Nephron (organoid): ENCODE measurements at regions not wholly inside any gene's neighbourhood (a gene's known extent, or its start where the extent isn't known, plus 50 kb on each side); places are given as distances from the start of the nearest gene placed in this dataset.

Source experiments
- H3K27ac Mint-ChIP-seq, 3 experiments: 2 replicates each; pipeline ENCODE4 v1.8.0; 2020; ENCODE audit warnings: mixed read lengths in 3 of 3, mild to moderate bottlenecking in 2 of 3, moderate library complexity in 1 of 3
- H3K27me3 Mint-ChIP-seq: 2 replicates; pipeline ENCODE4 v1.8.0; 2021; ENCODE audit warnings: low read depth, mild to moderate bottlenecking, moderate library complexity, mixed read lengths
- H3K36me3 Mint-ChIP-seq: 2 replicates; pipeline ENCODE4 v1.8.0; 2020; ENCODE audit warnings: low read depth, mixed read lengths
- H3K4me1 Mint-ChIP-seq: 2 replicates; pipeline ENCODE4 v1.8.0; 2020; ENCODE audit warnings: mixed read lengths
- H3K4me3 Mint-ChIP-seq, 3 experiments: 2 replicates each; pipeline ENCODE4 v1.8.0; 2020; ENCODE audit warnings: mild to moderate bottlenecking in 3 of 3, mixed read lengths in 3 of 3, moderate library complexity in 2 of 3
- H3K9me3 Mint-ChIP-seq: 2 replicates; pipeline ENCODE4 v1.8.0; 2020; ENCODE audit warnings: mixed read lengths
- TF ChIP-seq, protein P1 (sequence below), 3 experiments: fragments of 200-600 bp; sonication (generic); IDR thresholded peaks; one replicate each; pipeline ENCODE4 v1.5.0; 2021; ENCODE audit warnings: antibody characterized with exemption in 3 of 3; ENCODE audit not compliant: unreplicated experiment in 3 of 3

DNA sequence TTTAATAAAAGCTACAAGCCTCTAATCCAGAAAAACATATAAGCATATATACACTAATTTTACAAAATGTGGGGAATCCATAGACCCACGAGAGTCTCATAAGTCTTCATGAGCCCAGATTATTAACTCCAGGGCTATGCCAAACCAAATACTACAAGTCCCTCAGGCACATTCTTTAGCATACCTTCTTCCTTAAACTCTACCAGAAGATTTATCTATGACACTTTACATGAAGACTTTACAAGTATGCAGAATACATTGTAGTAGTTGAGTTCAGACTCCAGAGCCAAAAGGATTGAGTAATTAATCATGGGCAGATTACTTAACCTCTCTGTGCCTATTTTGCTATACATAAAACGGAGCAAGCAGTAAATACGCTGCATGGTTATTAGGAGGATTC lies 793.7 kb upstream of the ADGRL2 start:
- no peaks in the 10 kb centered on the region for H3K36me3 Mint-ChIP-seq
- H3K27me3 Mint-ChIP-seq: no peaks in the 10 kb centered on the region
- H3K27ac Mint-ChIP-seq: peak overlapping the region in 2 of 3 experiments; percentile 26 to 47
- TF ChIP-seq, protein P1, sequence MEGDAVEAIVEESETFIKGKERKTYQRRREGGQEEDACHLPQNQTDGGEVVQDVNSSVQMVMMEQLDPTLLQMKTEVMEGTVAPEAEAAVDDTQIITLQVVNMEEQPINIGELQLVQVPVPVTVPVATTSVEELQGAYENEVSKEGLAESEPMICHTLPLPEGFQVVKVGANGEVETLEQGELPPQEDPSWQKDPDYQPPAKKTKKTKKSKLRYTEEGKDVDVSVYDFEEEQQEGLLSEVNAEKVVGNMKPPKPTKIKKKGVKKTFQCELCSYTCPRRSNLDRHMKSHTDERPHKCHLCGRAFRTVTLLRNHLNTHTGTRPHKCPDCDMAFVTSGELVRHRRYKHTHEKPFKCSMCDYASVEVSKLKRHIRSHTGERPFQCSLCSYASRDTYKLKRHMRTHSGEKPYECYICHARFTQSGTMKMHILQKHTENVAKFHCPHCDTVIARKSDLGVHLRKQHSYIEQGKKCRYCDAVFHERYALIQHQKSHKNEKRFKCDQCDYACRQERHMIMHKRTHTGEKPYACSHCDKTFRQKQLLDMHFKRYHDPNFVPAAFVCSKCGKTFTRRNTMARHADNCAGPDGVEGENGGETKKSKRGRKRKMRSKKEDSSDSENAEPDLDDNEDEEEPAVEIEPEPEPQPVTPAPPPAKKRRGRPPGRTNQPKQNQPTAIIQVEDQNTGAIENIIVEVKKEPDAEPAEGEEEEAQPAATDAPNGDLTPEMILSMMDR (IDR thresholded peaks at IDR 0.05; ENCODE audit: unreplicated experiment in 3 of 3): no peak
- H3K4me3 Mint-ChIP-seq: no peak overlapping the region
- H3K9me3 Mint-ChIP-seq: no peaks in the 10 kb centered on the region
- H3K4me1 Mint-ChIP-seq: peaks cover 6% of the 10 kb centered on the region

DNA sequence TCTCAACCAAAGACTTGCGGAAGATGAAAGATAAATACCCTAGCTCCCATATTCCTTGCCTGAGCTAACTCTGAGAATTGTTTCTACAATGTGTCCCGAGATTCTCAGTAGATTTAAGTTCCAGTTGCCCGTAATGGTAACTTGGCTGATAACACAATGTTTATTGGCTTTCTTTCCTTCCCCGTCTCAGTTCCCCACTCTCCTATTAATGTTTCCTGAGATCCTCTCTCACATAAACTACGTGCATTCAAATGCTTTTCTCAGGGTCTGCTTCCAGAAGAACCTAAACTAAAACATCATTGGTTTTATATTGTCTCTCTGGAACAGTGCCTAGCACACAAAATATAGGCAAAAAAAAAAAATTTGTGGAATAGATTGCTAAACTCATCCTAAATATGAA lies 794.2 kb upstream of the ADGRL2 start:
- TF ChIP-seq, protein P1 (IDR thresholded peaks at IDR 0.05; ENCODE audit: unreplicated experiment in 3 of 3): no peak
- peaks cover 6% of the 10 kb centered on the region for H3K4me1 Mint-ChIP-seq
- no peaks in the 10 kb centered on the region for H3K36me3 Mint-ChIP-seq
- no peaks in the 10 kb centered on the region for H3K27me3 Mint-ChIP-seq
- H3K27ac Mint-ChIP-seq: peak overlapping the region; percentile 9 to 47 (median 26)
- no peak overlapping the region for H3K4me3 Mint-ChIP-seq
- peaks cover 2% of the 10 kb centered on the region for H3K9me3 Mint-ChIP-seq

DNA sequence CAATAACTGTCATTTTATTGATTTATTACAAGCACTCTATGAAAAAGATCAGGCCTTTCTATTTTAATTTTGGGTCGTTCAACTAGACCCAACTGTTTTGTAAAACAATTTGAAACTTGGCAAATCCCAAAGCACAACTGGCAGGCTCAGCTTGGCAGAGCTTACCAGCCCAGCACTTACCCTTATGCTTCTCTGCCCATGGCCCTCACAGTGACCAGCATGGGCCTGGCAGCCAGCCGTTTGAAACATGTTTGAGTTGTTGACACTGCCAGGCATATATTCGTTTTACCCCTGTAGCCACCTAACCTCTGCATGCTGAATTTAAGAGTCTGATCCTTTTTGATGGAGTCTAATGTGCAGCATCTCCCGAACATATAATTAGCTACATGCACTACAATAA lies 796.7 kb upstream of the ADGRL2 start:
- no peak overlapping the region for H3K27ac Mint-ChIP-seq
- H3K27me3 Mint-ChIP-seq: no peaks in the 10 kb centered on the region
- TF ChIP-seq, protein P1 (IDR thresholded peaks at IDR 0.05; ENCODE audit: unreplicated experiment in 3 of 3): no peak
- H3K36me3 Mint-ChIP-seq: no peaks in the 10 kb centered on the region
- peaks cover 6% of the 10 kb centered on the region for H3K4me1 Mint-ChIP-seq
- no peak overlapping the region for H3K4me3 Mint-ChIP-seq
- peaks cover 8% of the 10 kb centered on the region for H3K9me3 Mint-ChIP-seq

DNA sequence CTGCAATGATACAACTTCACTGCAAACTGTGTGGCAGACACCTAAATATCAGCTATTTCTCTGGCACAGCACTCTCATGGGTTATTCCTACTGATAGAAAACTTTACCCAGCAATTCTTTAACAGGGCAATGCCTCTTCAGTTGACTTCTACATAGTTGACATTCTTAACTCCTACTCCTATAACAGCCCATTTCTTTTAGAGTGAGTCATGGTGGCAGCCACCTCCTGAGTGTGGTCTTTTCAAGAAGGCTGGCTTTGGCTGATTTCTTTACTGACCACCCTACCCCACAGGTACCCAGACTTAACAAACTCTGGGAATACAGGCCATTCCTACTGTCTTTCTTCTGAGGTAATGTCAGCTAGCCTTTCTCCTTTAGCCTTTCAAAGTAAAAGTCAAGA lies 805.8 kb upstream of the ADGRL2 start:
- Mint-ChIP-seq H3K9me3 (no peaks in the 10 kb centered on the region), H3K4me3 (no peak overlapping the region), H3K27ac (no peak overlapping the region), H3K27me3 (no peaks in the 10 kb centered on the region), H3K4me1 (peaks cover 17% of the 10 kb centered on the region), H3K36me3 (no peaks in the 10 kb centered on the region)
- TF ChIP-seq, protein P1 (IDR thresholded peaks at IDR 0.05; ENCODE audit: unreplicated experiment in 3 of 3): no peak

DNA sequence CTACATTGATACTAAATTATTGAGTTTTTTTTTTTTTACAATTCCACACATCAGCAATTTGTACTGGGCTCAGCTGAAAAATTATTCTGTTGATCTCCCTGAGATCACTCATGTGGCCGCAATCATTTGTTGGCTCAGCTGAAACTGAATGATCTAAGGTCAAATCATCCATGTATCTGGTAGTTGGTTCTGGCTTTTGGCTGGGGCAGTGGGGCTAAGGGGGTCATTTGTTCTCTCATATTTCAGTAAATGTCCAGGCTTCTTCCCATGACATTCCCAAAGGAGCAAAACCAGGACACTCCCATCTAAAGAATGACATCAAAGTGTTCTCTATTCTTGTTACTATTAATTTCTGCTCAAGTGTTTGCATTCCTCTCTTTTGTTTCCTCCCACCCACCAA lies 806.7 kb upstream of the ADGRL2 start:
- no peaks in the 10 kb centered on the region for H3K9me3 Mint-ChIP-seq
- TF ChIP-seq, protein P1 (IDR thresholded peaks at IDR 0.05; ENCODE audit: unreplicated experiment in 3 of 3): no peak
- H3K36me3 Mint-ChIP-seq: no peaks in the 10 kb centered on the region
- H3K4me1 Mint-ChIP-seq: peaks cover 24% of the 10 kb centered on the region
- no peaks in the 10 kb centered on the region for H3K27me3 Mint-ChIP-seq
- no peak overlapping the region for H3K4me3 Mint-ChIP-seq
- peak overlapping the region in 1 of 3 experiments; percentile 6 for H3K27ac Mint-ChIP-seq

DNA sequence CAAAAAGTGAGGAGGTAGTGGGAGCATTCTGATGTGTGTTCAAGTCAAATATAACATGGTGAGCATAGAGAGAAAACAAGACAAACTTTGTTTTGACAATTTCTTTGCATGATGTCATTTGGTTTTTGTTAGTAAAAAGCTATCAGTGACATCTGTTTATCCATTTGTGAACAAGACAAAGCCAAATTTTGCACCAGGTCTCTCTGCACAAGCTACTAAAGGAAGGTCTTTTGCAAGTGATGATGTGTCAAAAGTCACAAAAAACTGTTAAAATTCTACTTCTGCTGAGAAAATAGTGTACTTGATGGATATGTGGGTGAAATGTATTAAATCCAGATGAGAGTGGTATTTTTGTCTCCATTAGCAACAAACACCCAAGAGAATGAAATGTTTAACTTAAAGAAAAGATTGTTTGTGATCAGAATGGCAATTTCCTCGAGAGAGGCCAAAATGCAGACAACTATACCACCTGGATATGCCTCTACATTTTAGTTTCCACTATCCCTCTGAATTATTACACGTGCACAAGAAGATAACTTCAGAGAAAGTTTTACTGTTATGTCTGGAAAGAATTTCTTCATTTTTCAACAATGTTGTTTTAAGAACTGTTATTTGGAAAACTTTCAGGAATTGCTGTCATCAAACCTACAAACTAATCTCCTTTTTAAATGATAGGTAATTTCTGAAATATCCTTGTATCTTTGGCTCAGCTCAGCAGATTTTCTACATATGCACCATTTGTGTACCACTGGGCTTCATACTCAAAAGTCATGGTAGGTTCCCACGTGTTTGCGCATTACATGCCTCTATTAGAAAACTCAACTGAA lies 807.4 kb upstream of the ADGRL2 start:
- Mint-ChIP-seq H3K4me1 (peaks cover 25% of the 10 kb centered on the region), H3K27ac (no peak overlapping the region), H3K9me3 (no peaks in the 10 kb centered on the region), H3K4me3 (no peak overlapping the region), H3K36me3 (no peaks in the 10 kb centered on the region), H3K27me3 (no peaks in the 10 kb centered on the region)
- TF ChIP-seq, protein P1 (IDR thresholded peaks at IDR 0.05; ENCODE audit: unreplicated experiment in 3 of 3): no peak
